ENCODE measurements at regions not wholly inside any gene's neighbourhood (a gene's known extent, or its start where the extent isn't known, plus 50 kb on each side); places are given as distances from the start of the nearest gene placed in this dataset.

DNA sequence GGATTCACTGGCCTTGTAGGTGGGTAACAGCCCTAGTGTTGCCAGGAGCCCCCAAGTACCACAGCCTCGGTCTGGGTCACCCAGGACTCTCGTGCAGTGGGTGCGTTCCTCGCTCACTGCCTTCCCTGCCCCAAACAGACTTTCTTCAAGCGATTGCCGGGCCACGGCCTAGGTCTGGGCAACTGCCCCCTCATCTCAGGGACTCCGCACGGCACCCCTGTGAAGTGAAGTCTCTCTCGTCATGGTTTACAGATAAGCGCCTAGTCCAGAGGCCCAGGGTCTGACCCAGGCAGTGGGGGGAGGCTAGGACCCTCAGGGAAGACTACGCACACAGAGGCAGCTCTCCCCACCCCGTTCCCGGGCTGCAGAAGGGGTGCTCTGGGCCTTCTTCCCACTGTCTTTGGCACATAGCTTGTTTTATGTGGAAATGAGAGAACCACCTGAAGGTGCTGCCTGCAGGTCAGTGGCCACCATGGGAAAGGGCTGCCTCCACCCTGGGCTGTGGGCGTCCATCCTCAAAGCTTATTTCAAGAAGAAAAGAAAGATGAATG lies 220.8 kb downstream of the ERMARD start:
- Mint-ChIP-seq H3K27ac (no peak overlapping the region), H3K4me3 (no peak overlapping the region), H3K36me3 (no peaks in the 10 kb centered on the region), H3K9me3 (no peaks in the 10 kb centered on the region), H3K4me1 (no peaks in the 10 kb centered on the region), H3K27me3 (no peaks in the 10 kb centered on the region)
- H3K4me3 ChIP-seq (ENCODE audit: low read depth, low read length) = no peak overlapping the region
- no peaks in the 10 kb centered on the region for H3K9me3 ChIP-seq (ENCODE audit: control insufficient read depth in 2 of 2, low read length in 2 of 2)
- no peak overlapping the region for H3K27ac ChIP-seq (ENCODE audit: insufficient read depth, low read length, poor library complexity, severe bottlenecking)
- DNase-seq (no peak), ATAC-seq (ENCODE audit: low read depth in 2 of 2) (no peak)
- H3K4me1 ChIP-seq (ENCODE audit: control insufficient read depth, insufficient read depth, low read length, poor library complexity, severe bottlenecking) = no peaks in the 10 kb centered on the region
- no peaks in the 10 kb centered on the region for H3K27me3 ChIP-seq (ENCODE audit: control insufficient read depth, insufficient read depth, low read length)
- H3K36me3 ChIP-seq (ENCODE audit: control insufficient read depth, insufficient read depth, low read length) = no peaks in the 10 kb centered on the region

DNA sequence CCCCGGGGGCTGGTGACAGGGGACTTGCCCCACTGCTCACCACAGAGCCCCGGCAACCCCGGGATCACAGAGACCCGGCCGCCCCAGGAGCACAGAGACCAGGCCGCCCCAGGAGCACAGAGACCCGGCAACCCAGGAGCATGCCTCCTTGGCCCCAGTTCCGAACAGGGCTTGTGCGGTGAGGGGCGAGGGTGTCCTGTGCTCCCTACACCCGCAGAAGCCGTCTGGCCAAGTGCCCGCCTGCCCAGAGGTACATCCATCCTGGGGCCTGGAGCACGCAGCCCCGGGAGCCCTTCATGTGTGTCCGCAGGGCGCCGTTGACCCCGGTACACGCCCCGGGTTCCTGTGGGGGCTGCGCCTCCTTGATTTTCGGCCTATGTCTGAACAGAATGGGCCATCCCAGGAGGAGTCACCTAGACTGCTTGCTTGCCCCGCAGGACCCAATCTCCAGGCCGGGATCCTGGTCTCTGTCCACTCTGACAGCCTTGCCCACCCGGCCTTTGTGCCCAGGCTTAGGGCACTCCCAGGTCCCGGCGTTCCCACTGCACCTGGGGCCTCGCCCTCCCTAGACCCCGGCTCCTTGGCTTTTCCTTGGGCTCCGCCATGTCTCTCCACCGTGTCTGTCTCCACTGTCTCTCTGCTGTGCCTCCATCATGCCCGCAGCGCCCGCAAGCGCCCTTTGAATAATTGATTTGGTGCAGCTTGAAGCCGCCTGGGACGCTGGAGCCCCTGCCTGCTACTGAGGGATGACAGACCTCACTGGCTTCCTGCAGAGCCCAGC lies 219.8 kb downstream of the ERMARD start:
- Mint-ChIP-seq H3K36me3 (no peaks in the 10 kb centered on the region), H3K27me3 (no peaks in the 10 kb centered on the region), H3K9me3 (no peaks in the 10 kb centered on the region), H3K27ac (no peak overlapping the region), H3K4me3 (no peak overlapping the region), H3K4me1 (no peaks in the 10 kb centered on the region)
- Histone ChIP-seq H3K27ac (ENCODE audit: insufficient read depth, low read length, poor library complexity, severe bottlenecking) (no peak overlapping the region), H3K27me3 (ENCODE audit: control insufficient read depth, insufficient read depth, low read length) (no peaks in the 10 kb centered on the region), H3K4me3 (ENCODE audit: low read depth, low read length) (no peak overlapping the region), H3K4me1 (ENCODE audit: control insufficient read depth, insufficient read depth, low read length, poor library complexity, severe bottlenecking) (no peaks in the 10 kb centered on the region), H3K9me3 (ENCODE audit: control insufficient read depth in 2 of 2, low read length in 2 of 2) (no peaks in the 10 kb centered on the region), H3K36me3 (ENCODE audit: control insufficient read depth, insufficient read depth, low read length) (no peaks in the 10 kb centered on the region)
- ATAC-seq (ENCODE audit: low read depth in 2 of 2) (no peak), DNase-seq (no peak)

DNA sequence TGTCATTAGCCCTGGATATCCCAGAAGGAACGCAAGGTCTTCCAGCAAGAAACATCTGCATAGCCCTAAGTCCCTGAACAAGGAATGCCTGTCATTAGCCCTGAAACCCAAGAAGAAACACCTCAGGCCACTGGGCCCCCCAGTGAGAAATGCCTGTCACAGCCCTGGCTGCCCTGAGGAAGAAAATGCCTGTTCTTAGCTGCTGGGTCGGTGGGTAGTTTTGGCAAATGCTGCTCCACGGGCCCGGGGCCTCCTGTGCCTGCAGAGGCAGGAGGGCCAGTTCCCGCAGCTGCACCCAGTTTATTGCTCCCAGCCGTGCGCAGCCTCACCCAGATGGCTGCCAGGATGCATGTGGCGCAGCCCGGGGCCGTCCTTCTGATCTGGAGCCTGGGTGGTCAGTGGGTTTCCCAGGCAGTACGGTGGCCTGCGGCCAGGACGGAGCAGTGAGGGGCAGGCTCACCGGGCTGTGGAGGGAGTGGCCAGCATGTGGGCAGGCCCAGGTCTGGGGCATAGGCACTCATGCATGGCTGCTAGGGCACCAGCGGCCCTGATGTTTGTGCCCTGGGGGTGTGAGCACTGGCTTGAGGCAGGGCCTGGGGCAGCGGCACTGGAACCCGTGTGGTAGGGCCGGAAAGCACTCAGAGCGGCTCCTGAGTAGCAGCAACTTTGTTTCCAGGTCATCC lies 219.0 kb downstream of the ERMARD start:
- Mint-ChIP-seq H3K9me3 (no peaks in the 10 kb centered on the region), H3K27ac (no peak overlapping the region)
- no peak for ATAC-seq (ENCODE audit: low read depth in 2 of 2)

DNA sequence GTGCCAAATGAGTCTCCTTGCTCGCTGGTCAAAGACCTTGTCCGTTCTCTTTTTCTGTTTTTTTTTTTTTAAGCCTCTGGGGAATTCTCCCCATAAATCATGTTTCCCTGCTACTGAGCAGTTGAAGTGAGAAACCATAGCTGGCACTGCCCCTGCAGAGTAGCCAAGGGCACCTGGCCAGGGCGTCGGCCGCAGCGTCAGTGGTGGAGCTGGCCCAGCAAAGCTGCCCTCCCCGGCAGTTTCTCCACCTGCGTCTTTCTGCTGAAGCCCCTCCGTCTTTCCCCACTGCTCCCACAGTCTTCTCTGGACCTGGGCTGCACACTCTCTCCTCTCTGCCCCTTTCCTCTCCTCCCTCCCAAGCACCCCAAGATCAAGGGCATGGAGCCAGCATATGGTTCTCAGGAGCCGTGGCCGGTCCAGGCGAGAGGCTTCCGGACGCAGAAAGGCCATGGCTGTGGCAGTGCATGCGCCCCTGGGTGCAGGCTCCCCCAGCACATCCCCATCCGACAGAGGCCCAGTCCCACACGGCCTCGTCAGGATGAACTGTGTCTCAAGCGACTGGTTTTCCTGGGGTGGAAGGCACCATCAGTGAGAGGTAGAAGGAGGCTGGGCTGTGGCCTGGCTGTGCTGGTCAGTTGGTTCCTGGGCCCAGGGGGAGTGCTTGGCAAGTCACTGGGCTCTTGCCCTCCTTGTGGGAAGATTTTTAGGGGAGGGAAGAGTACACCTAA lies 218.1 kb downstream of the ERMARD start:
- H3K4me1 ChIP-seq (ENCODE audit: control insufficient read depth, insufficient read depth, low read length, poor library complexity, severe bottlenecking) = no peaks in the 10 kb centered on the region
- no peaks in the 10 kb centered on the region for H3K36me3 ChIP-seq (ENCODE audit: control insufficient read depth, insufficient read depth, low read length)
- Mint-ChIP-seq H3K36me3 (no peaks in the 10 kb centered on the region), H3K9me3 (no peaks in the 10 kb centered on the region), H3K4me1 (no peaks in the 10 kb centered on the region), H3K4me3 (no peak overlapping the region), H3K27me3 (no peaks in the 10 kb centered on the region), H3K27ac (no peak overlapping the region)
- no peak overlapping the region for H3K27ac ChIP-seq (ENCODE audit: insufficient read depth, low read length, poor library complexity, severe bottlenecking)
- ATAC-seq (ENCODE audit: low read depth in 2 of 2) (no peak), DNase-seq (no peak)
- no peaks in the 10 kb centered on the region for H3K9me3 ChIP-seq (ENCODE audit: control insufficient read depth in 2 of 2, low read length in 2 of 2)
- H3K4me3 ChIP-seq (ENCODE audit: low read depth, low read length) = no peak overlapping the region
- H3K27me3 ChIP-seq (ENCODE audit: control insufficient read depth, insufficient read depth, low read length) = no peaks in the 10 kb centered on the region

More for the DNA sequence above, 219.0 kb downstream of the ERMARD start:
- no peaks in the 10 kb centered on the region for H3K36me3 ChIP-seq (ENCODE audit: control insufficient read depth, insufficient read depth, low read length)
- no peaks in the 10 kb centered on the region for H3K4me1 Mint-ChIP-seq
- no peaks in the 10 kb centered on the region for H3K9me3 ChIP-seq (ENCODE audit: control insufficient read depth in 2 of 2, low read length in 2 of 2)
- H3K36me3 Mint-ChIP-seq = no peaks in the 10 kb centered on the region
- no peak overlapping the region for H3K4me3 ChIP-seq (ENCODE audit: low read depth, low read length)
- no peak for DNase-seq
- no peaks in the 10 kb centered on the region for H3K27me3 ChIP-seq (ENCODE audit: control insufficient read depth, insufficient read depth, low read length)
- no peaks in the 10 kb centered on the region for H3K27me3 Mint-ChIP-seq
- H3K4me3 Mint-ChIP-seq = no peak overlapping the region
- no peaks in the 10 kb centered on the region for H3K4me1 ChIP-seq (ENCODE audit: control insufficient read depth, insufficient read depth, low read length, poor library complexity, severe bottlenecking)
- H3K27ac ChIP-seq (ENCODE audit: insufficient read depth, low read length, poor library complexity, severe bottlenecking) = no peak overlapping the region

DNA sequence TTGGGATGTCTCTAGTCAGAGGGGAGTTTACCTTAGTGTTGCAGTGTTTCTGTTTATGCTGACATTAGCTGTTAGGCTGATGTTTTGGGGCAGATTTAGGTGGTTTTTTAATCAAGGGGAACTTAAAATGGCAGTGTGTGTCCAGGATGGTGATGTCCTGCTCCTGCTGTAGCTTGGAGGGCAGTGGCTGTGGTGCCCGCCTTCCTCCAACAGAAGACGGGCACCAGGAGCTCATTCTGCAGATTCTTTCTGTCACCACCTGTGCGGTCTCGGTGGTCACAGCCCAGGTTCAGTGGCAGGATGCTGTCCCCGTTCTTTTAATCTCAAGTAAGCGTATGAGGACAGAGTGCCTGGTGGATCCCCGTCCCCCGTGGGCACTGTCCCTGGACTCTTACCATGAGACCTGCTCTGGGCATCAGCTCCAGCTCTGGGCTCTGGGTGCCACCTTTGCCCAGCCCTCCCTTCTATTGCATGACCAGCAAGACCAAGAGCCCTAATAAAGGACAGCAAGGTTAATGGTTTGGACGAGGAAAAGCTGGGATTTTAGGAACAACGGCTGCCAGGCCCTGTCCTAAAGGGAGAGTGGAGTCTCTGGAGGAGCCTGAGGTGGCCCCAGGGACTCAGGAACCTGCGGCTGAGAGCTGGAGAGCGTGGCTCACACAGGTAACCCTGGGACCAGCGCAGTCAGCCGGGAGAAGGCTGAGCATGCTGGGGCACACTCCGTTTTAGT lies 217.3 kb downstream of the ERMARD start:
- Histone ChIP-seq H3K27ac (ENCODE audit: insufficient read depth, low read length, poor library complexity, severe bottlenecking) (no peak overlapping the region), H3K4me3 (ENCODE audit: low read depth, low read length) (no peak overlapping the region), H3K27me3 (ENCODE audit: control insufficient read depth, insufficient read depth, low read length) (no peaks in the 10 kb centered on the region), H3K4me1 (ENCODE audit: control insufficient read depth, insufficient read depth, low read length, poor library complexity, severe bottlenecking) (no peaks in the 10 kb centered on the region), H3K36me3 (ENCODE audit: control insufficient read depth, insufficient read depth, low read length) (no peaks in the 10 kb centered on the region), H3K9me3 (ENCODE audit: control insufficient read depth in 2 of 2, low read length in 2 of 2) (no peaks in the 10 kb centered on the region)
- H3K4me3 Mint-ChIP-seq = no peak overlapping the region
- H3K9me3 Mint-ChIP-seq = no peaks in the 10 kb centered on the region
- ATAC-seq (ENCODE audit: low read depth in 2 of 2) (no peak), DNase-seq (no peak)
- no peak overlapping the region for H3K27ac Mint-ChIP-seq
- H3K4me1 Mint-ChIP-seq = no peaks in the 10 kb centered on the region
- H3K36me3 Mint-ChIP-seq = no peaks in the 10 kb centered on the region
- no peaks in the 10 kb centered on the region for H3K27me3 Mint-ChIP-seq

DNA sequence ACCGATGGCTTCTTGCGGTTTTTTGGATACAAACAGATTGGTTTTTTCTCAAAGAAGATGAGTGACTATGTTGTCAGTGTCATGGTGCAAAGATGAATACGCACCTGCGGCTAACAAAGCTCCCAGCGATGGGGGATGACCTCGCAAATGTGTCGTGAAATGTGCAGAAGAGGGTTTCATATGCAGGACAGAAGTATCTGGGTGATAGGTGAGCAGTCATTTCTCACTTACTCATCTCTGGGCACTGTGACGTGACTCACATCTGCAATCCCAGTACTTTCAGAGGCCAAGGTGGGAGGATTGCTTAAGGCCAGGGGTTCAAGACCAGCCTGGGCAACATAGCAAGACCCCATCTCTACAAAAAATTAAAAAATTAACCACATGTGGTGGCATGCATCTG lies 216.3 kb downstream of the ERMARD start:
- DNase-seq = no peak

DNA sequence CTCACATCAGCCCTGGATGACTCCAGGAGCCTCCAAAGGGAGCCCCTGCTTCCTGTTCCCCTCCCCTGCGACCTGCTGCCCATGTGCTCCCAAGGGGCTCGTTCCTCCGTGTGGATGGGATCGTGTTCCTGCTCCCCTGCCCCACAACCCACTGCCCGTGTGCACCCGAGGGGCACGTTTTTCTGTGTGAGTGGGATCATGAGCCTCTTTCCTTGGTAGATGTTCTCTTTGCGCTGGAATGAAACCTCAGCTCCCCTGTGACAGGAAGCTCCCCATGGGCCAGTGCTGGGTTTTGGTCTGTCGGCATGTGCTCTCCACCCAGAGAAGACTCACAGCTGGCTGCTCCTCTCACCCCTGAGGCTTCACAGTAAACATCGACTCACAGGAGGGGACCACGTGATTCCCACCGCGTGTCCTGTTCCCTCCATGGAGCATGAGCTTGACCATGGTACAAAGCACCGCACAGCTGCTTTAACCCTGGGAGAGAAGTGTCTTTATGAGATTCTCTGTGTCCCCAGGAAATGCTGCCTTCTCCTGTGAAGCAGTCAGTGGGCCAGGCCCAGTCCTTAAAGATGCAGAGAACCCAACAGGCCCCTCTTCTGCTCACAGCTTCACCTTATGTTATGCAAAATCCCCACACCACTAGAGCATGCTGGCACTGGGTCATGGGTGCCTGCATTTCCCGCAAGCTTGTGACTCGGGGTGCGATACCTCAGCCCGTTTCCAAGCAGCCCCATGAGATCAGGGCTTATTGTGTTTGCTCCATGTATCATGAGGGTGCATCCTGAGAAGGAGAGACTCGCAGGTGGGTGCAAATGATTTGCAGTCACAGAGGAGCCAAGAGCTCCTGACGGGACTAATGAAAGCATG lies 215.1 kb downstream of the ERMARD start:
- H3K27ac ChIP-seq (ENCODE audit: insufficient read depth, low read length, poor library complexity, severe bottlenecking) = no peak overlapping the region
- no peak overlapping the region for H3K27ac Mint-ChIP-seq
- H3K4me1 ChIP-seq (ENCODE audit: control insufficient read depth, insufficient read depth, low read length, poor library complexity, severe bottlenecking) = no peaks in the 10 kb centered on the region
- no peaks in the 10 kb centered on the region for H3K27me3 Mint-ChIP-seq
- H3K9me3 Mint-ChIP-seq = no peaks in the 10 kb centered on the region
- DNase-seq = no peak
- no peaks in the 10 kb centered on the region for H3K36me3 Mint-ChIP-seq
- no peak overlapping the region for H3K4me3 ChIP-seq (ENCODE audit: low read depth, low read length)
- H3K9me3 ChIP-seq (ENCODE audit: control insufficient read depth in 2 of 2, low read length in 2 of 2) = no peaks in the 10 kb centered on the region
- no peak for ATAC-seq (ENCODE audit: low read depth in 2 of 2)
- H3K36me3 ChIP-seq (ENCODE audit: control insufficient read depth, insufficient read depth, low read length) = no peaks in the 10 kb centered on the region
- no peak overlapping the region for H3K4me3 Mint-ChIP-seq
- H3K27me3 ChIP-seq (ENCODE audit: control insufficient read depth, insufficient read depth, low read length) = no peaks in the 10 kb centered on the region
- H3K4me1 Mint-ChIP-seq = peaks cover 0 to under 1% (median 0%) of the 10 kb centered on the region in 4 donors

More for the DNA sequence above, 216.3 kb downstream of the ERMARD start:
- H3K27ac Mint-ChIP-seq = no peak overlapping the region
- no peak overlapping the region for H3K4me3 ChIP-seq (ENCODE audit: low read depth, low read length)
- no peaks in the 10 kb centered on the region for H3K4me1 Mint-ChIP-seq
- H3K9me3 Mint-ChIP-seq = no peaks in the 10 kb centered on the region
- H3K27ac ChIP-seq (ENCODE audit: insufficient read depth, low read length, poor library complexity, severe bottlenecking) = no peak overlapping the region
- H3K36me3 Mint-ChIP-seq = no peaks in the 10 kb centered on the region
- H3K9me3 ChIP-seq (ENCODE audit: control insufficient read depth in 2 of 2, low read length in 2 of 2) = no peaks in the 10 kb centered on the region
- no peak overlapping the region for H3K4me3 Mint-ChIP-seq
- ATAC-seq (ENCODE audit: low read depth in 2 of 2) = no peak
- no peaks in the 10 kb centered on the region for H3K27me3 ChIP-seq (ENCODE audit: control insufficient read depth, insufficient read depth, low read length)
- no peaks in the 10 kb centered on the region for H3K4me1 ChIP-seq (ENCODE audit: control insufficient read depth, insufficient read depth, low read length, poor library complexity, severe bottlenecking)
- no peaks in the 10 kb centered on the region for H3K36me3 ChIP-seq (ENCODE audit: control insufficient read depth, insufficient read depth, low read length)
- H3K27me3 Mint-ChIP-seq = no peaks in the 10 kb centered on the region
